HCT116 (cell line): ENCODE measurements at regions not wholly inside any gene's neighbourhood (a gene's known extent, or its start where the extent isn't known, plus 50 kb on each side); places are given as distances from the start of the nearest gene placed in this dataset.

ENCODE experiments used
- ATAC-seq: fragments of 200-7000 bp; cut with Tn5 transposase; 2 replicates; pipeline ENCODE4 v1.9.1; 2020; ENCODE audit warnings: mild to moderate bottlenecking, moderate library complexity
- BruUV-seq: library from RNA; stranded (reverse); fragments of 400-500 nt; replicated peaks from 2 replicates; lab custom pipeline; 2021; lab: Mats Ljungman, UMichigan
- CTCF ChIA-PET: fragments of 300-600 bp; sonication (Branson Sonifier 250); formaldehyde crosslinking; loops from one replicate; lab custom pipeline; 2021; ENCODE audit warnings: antibody characterized with exemption; lab: Charles Lee
- POLR2A ChIA-PET: fragments of 300-600, 350-600 bp; sonication (Branson Sonifier 250); formaldehyde crosslinking; loops from one replicate; lab custom pipeline; 2021; ENCODE audit warnings: antibody characterized with exemption; lab: Charles Lee
- RAD21 ChIA-PET, 2 experiments: fragments of 300-600 bp; sonication (Branson Sonifier 250); formaldehyde crosslinking; loops; one replicate each; lab custom pipeline; 2023; ENCODE audit warnings: low total read pairs in 2 of 2; ENCODE audit not compliant: uncharacterized antibody in 2 of 2, unreplicated experiment in 2 of 2, low non-redundant PET in 1 of 2; lab: Charles Lee
- DNase-seq: peaks from one replicate; pipeline ENCODE4 v3.0.0-alpha.2; 2010; ENCODE audit warnings: low read depth, low spot score
- H2AFZ ChIP-seq: fragments of 200-600 bp; shearing (Covaris generic), sonication (generic); 2 replicates; pipeline ENCODE4 v1.6.1; 2017; ENCODE audit warnings: low read depth, mixed run types, mixed read lengths, antibody characterized with exemption, low read length; ENCODE audit not compliant: poor library complexity, severe bottlenecking
- H3K27ac ChIP-seq: 2 replicates; pipeline ENCODE4 v1.5.1; 2012; ENCODE audit warnings: low read depth, low read length
- H3K27me3 ChIP-seq: fragments of 200-600 bp; sonication (generic); 2 replicates; pipeline ENCODE4 v1.6.1; 2016; ENCODE audit warnings: mixed run types, low read length, mixed read lengths; ENCODE audit not compliant: insufficient read depth
- H3K36me3 ChIP-seq, 2 experiments: fragments of 200-500 bp in 1 of 2; fragments of 200-600 bp in 1 of 2; sonication (Bioruptor generic) in 1 of 2; sonication (generic) in 1 of 2; 2 replicates each; pipeline versions ENCODE4 v1.5.1 to v1.6.1; 2014 to 2016; ENCODE audit warnings: low read length in 2 of 2, inconsistent platforms in 1 of 2, mixed read lengths in 1 of 2, mixed run types in 1 of 2; ENCODE audit not compliant: insufficient read depth in 2 of 2, control insufficient read depth in 1 of 2
- H3K4me1 ChIP-seq, 2 experiments: fragments of 200-600 bp in 1 of 2; sonication (generic) in 1 of 2; 2 replicates each; pipeline versions ENCODE4 v1.5.1 to v1.6.1; 2012 to 2017; ENCODE audit warnings: low read length in 2 of 2, inconsistent platforms in 1 of 2, mild to moderate bottlenecking in 1 of 2, mixed read lengths in 1 of 2, mixed run types in 1 of 2, moderate library complexity in 1 of 2; ENCODE audit not compliant: insufficient read depth in 2 of 2, control insufficient read depth in 1 of 2
- H3K4me2 ChIP-seq: fragments of 200-600 bp; sonication (generic); 2 replicates; pipeline ENCODE4 v1.6.1; 2017; ENCODE audit warnings: mixed run types, low read length, mixed read lengths
- H3K4me3 ChIP-seq, 2 experiments: fragments of 200-600 bp in 1 of 2; sonication (generic) in 1 of 2; replicated peaks in 1 of 2; 2 replicates each; pipeline ENCODE4 v1.5.1; 2011 to 2016; ENCODE audit warnings: low read length in 2 of 2, control low read depth in 1 of 2, low read depth in 1 of 2, mild to moderate bottlenecking in 1 of 2, mixed read lengths in 1 of 2, mixed run types in 1 of 2
- H3K79me2 ChIP-seq: fragments of 200-600 bp; sonication (generic); 2 replicates; pipeline ENCODE4 v1.6.1; 2017; ENCODE audit warnings: mild to moderate bottlenecking, mixed run types, low read length, moderate library complexity, mixed read lengths; ENCODE audit not compliant: insufficient read depth
- H3K9ac ChIP-seq: fragments of 200-600 bp; sonication (generic); 2 replicates; pipeline ENCODE4 v1.6.1; 2016; ENCODE audit warnings: low read length, mixed read lengths
- H3K9me2 ChIP-seq: fragments of 200-600 bp; sonication (generic), shearing (Covaris generic); 2 replicates; pipeline ENCODE4 v1.6.1; 2017; ENCODE audit warnings: mixed run types, mild to moderate bottlenecking, moderate library complexity; ENCODE audit not compliant: insufficient read depth
- H3K9me3 ChIP-seq, 2 experiments: fragments of 200-500 bp in 1 of 2; fragments of 200-600 bp in 1 of 2; sonication (Bioruptor generic) in 1 of 2; sonication (generic) in 1 of 2; 2 replicates each; pipeline ENCODE4 v1.6.1; 2014 to 2017; ENCODE audit warnings: low read length in 2 of 2, mixed read lengths in 2 of 2, inconsistent platforms in 1 of 2, low read depth in 1 of 2, mild to moderate bottlenecking in 1 of 2, mixed run types in 1 of 2, moderate library complexity in 1 of 2; ENCODE audit not compliant: control insufficient read depth in 1 of 2, insufficient read depth in 1 of 2
- H4K20me1 ChIP-seq: fragments of 200-600 bp; sonication (generic), shearing (Covaris generic); 2 replicates; pipeline ENCODE4 v1.6.1; 2017; ENCODE audit warnings: mixed run types, mild to moderate bottlenecking, moderate library complexity; ENCODE audit not compliant: insufficient read depth
- ATF3 ChIP-seq: IDR thresholded peaks from 2 replicates; pipeline ENCODE4 v1.6.1; 2012
- CBX3 ChIP-seq: IDR thresholded peaks from 2 replicates; pipeline ENCODE4 v1.6.1; 2012; ENCODE audit warnings: low read depth
- CEBPB ChIP-seq: IDR thresholded peaks from 2 replicates; pipeline ENCODE4 v1.6.1; 2012; ENCODE audit warnings: low read depth
- CTCF ChIP-seq, 3 experiments: fragments of 200-600 bp in 1 of 3; sonication (generic) in 1 of 3; IDR thresholded peaks in 2 of 3; conservative IDR thresholded peaks in 1 of 3; 2 replicates each; pipeline ENCODE4 v1.5.1; 2012 to 2017; ENCODE audit warnings: low read depth in 2 of 3, low read length in 2 of 3, antibody characterized with exemption in 1 of 3, borderline replicate concordance in 1 of 3, control low read depth in 1 of 3, mild to moderate bottlenecking in 1 of 3, mixed read lengths in 1 of 3, mixed run types in 1 of 3, moderate library complexity in 1 of 3; ENCODE audit not compliant: insufficient read depth in 1 of 3
- EGR1 ChIP-seq: IDR thresholded peaks from 2 replicates; pipeline ENCODE4 v1.6.1; 2012; ENCODE audit warnings: low read depth
- ELF1 ChIP-seq: IDR thresholded peaks from 2 replicates; pipeline ENCODE4 v1.6.1; 2012; ENCODE audit warnings: low read depth, borderline replicate concordance
- EZH2 ChIP-seq: fragments of 200-600 bp; sonication (generic); IDR thresholded peaks from 2 replicates; pipeline ENCODE4 v1.6.1; 2017; ENCODE audit warnings: antibody characterized with exemption, mixed run types
- EZH2phosphoT487 ChIP-seq: fragments of 200-600 bp; IDR thresholded peaks from 2 replicates; pipeline ENCODE4 v1.6.1; 2018; ENCODE audit warnings: antibody characterized with exemption, borderline replicate concordance
- FOSL1 ChIP-seq: IDR thresholded peaks from 2 replicates; pipeline ENCODE4 v1.6.1; 2012; ENCODE audit warnings: low read depth
- JUND ChIP-seq: IDR thresholded peaks from 2 replicates; pipeline ENCODE4 v1.6.1; 2012
- MAX ChIP-seq: IDR thresholded peaks from 2 replicates; pipeline ENCODE4 v1.6.1; 2012
- POLR2AphosphoS5 ChIP-seq: IDR thresholded peaks from 2 replicates; pipeline ENCODE4 v1.6.1; 2011; ENCODE audit warnings: mild to moderate bottlenecking, low read depth, low read length, moderate library complexity
- SP1 ChIP-seq: IDR thresholded peaks from 2 replicates; pipeline ENCODE4 v1.6.1; 2012; ENCODE audit warnings: low read depth
- TCF7L2 ChIP-seq: IDR thresholded peaks from 2 replicates; pipeline ENCODE4 v1.7.0; 2011; ENCODE audit warnings: borderline replicate concordance, inconsistent platforms; ENCODE audit not compliant: insufficient read depth, insufficient read length; ENCODE audit errors: extremely low read depth
- YY1 ChIP-seq: IDR thresholded peaks from 2 replicates; pipeline ENCODE4 v1.6.1; 2011; ENCODE audit warnings: low read length, low read depth, moderate library complexity, mild to moderate bottlenecking; ENCODE audit not compliant: insufficient replicate concordance; ENCODE audit errors: extremely low read depth
- ZFX ChIP-seq: fragments of 450-650 bp; IDR thresholded peaks from 2 replicates; pipeline ENCODE4 v1.6.1; 2017
- intact Hi-C: fragments of 100-400 bp; cut with micrococcal nuclease; formaldehyde crosslinking; loops from 2 replicates; pipeline ENCODE4 v1.10.0; 2022

GRCh38 chr4:114770624-114771023 is 172.0 kb downstream of the UGT8 start:
- Histone ChIP-seq H3K4me2 (no peak overlapping the region), H3K4me1 (no peaks in the 10 kb centered on the region), H3K9me2 (no peaks in the 10 kb centered on the region), H4K20me1 (no peaks in the 10 kb centered on the region), H3K27me3 (no peaks in the 10 kb centered on the region), H2AFZ (no peak overlapping the region), H3K9ac (no peak overlapping the region), H3K79me2 (no peaks in the 10 kb centered on the region), H3K36me3 (no peaks in the 10 kb centered on the region), H3K9me3 (no peaks in the 10 kb centered on the region), H3K27ac (no peak overlapping the region), H3K4me3 (no peak overlapping the region)
- no peak for TF ChIP-seq EZH2
- no peak for TF ChIP-seq CEBPB
- no peak for TF ChIP-seq EGR1
- TF ChIP-seq EZH2phosphoT487, result no peak
- TF ChIP-seq JUND, result no peak
- no peak for TF ChIP-seq CBX3
- no peak for TF ChIP-seq YY1
- no peak for TF ChIP-seq MAX
- no peak for TF ChIP-seq CTCF (IDR thresholded peaks at IDR 0.05 in 2 of 3, conservative IDR thresholded peaks at IDR 0.05 in 1 of 3; ENCODE audit: borderline replicate concordance in 1 of 3, insufficient read depth in 1 of 3, low read depth in 2 of 3, low read length in 2 of 3)
- TF ChIP-seq ATF3, result no peak
- TF ChIP-seq POLR2AphosphoS5, result no peak
- TF ChIP-seq FOSL1, result no peak
- no peak for TF ChIP-seq ELF1
- TF ChIP-seq ZFX, result no peak
- TF ChIP-seq TCF7L2, result no peak
- no peak for TF ChIP-seq SP1
- ChIA-PET CTCF (interaction anchor here (1.4 kb wide), 1 partner anchor 9 kb away, joined by 5 read pairs; no protein-coding TSS in a partner anchor), RAD21 (no interaction called here), POLR2A (no interaction called here)
- BruUV-seq, result no TSS peak
- intact Hi-C loops, result no loop called here
- no peak for DNase-seq
- ATAC-seq, result no peak
